ENCODE measurements at regions not wholly inside any gene's neighbourhood (a gene's known extent, or its start where the extent isn't known, plus 50 kb on each side); places are given as distances from the start of the nearest gene placed in this dataset.

GRCh38 chr1:173304529-173305227 lies 97.5 kb upstream of the TNFSF4 start:
- Histone ChIP-seq H3K4me2 (no peak overlapping the region), H3K4me1 (ENCODE audit: insufficient read depth) (no peaks in the 10 kb centered on the region), H3K27me3 (no peaks in the 10 kb centered on the region), H2AFZ (no peak overlapping the region), H3K27ac (no peak overlapping the region), H3K4me3 (no peak overlapping the region), H3K9me2 (replicated peaks; ENCODE audit: insufficient read depth) (no peaks in the 10 kb centered on the region), H3K9me3 (ENCODE audit: low read depth) (no peaks in the 10 kb centered on the region), H4K20me1 (ENCODE audit: insufficient read depth, poor library complexity, severe bottlenecking) (no peaks in the 10 kb centered on the region), H3K36me3 (replicated peaks; ENCODE audit: insufficient read depth, low read depth) (no peaks in the 10 kb centered on the region), H3K79me2 (no peaks in the 10 kb centered on the region)
- TF ChIP-seq EZH2phosphoT487 (IDR thresholded peaks at IDR 0.05; ENCODE audit: low read depth, severe bottlenecking, unreplicated experiment) (no peak), EZH2 (IDR thresholded peaks at IDR 0.05; ENCODE audit: borderline replicate concordance) (no peak), CTCF (IDR thresholded peaks at IDR 0.05; ENCODE audit: poor library complexity) (no peak)
- 56% methylated on average over 1 of the region's 1 CpG for WGBS (ENCODE audit: low lambda C conversion rate, missing lambda C conversion rate)
- no peak for DNase-seq (ENCODE audit: low spot score)

GRCh38 chr1:173307845-173308244 lies 100.7 kb upstream of the TNFSF4 start:
- DNase-seq (ENCODE audit: low spot score) = no peak
- no peak overlapping the region for H3K4me2 ChIP-seq
- H3K36me3 ChIP-seq (replicated peaks; ENCODE audit: insufficient read depth, low read depth) = no peaks in the 10 kb centered on the region
- no peaks in the 10 kb centered on the region for H3K4me1 ChIP-seq (ENCODE audit: insufficient read depth)
- no peaks in the 10 kb centered on the region for H3K9me3 ChIP-seq (ENCODE audit: low read depth)
- no peak overlapping the region for H3K4me3 ChIP-seq
- H3K27ac ChIP-seq = no peak overlapping the region
- H4K20me1 ChIP-seq (ENCODE audit: insufficient read depth, poor library complexity, severe bottlenecking) = no peaks in the 10 kb centered on the region
- whole genome bisulfite sequencing (ENCODE audit: low lambda C conversion rate, missing lambda C conversion rate) = 81% methylated on average over 1 of the region's 1 CpG
- no peak overlapping the region for H2AFZ ChIP-seq
- H3K9me2 ChIP-seq (replicated peaks; ENCODE audit: insufficient read depth) = no peaks in the 10 kb centered on the region
- no peak for TF ChIP-seq EZH2phosphoT487 (IDR thresholded peaks at IDR 0.05; ENCODE audit: low read depth, severe bottlenecking, unreplicated experiment)
- no peak for TF ChIP-seq CTCF (IDR thresholded peaks at IDR 0.05; ENCODE audit: poor library complexity)
- no peak for TF ChIP-seq EZH2 (IDR thresholded peaks at IDR 0.05; ENCODE audit: borderline replicate concordance)
- no peaks in the 10 kb centered on the region for H3K27me3 ChIP-seq
- H3K79me2 ChIP-seq = no peaks in the 10 kb centered on the region

- 93% methylated on average over 1 of the region's 1 CpG for WGBS (ENCODE audit: low lambda C conversion rate, missing lambda C conversion rate)
- TF ChIP-seq EZH2phosphoT487 (IDR thresholded peaks at IDR 0.05; ENCODE audit: low read depth, severe bottlenecking, unreplicated experiment) = no peak
- TF ChIP-seq CTCF (IDR thresholded peaks at IDR 0.05; ENCODE audit: poor library complexity) = no peak
- no peak for TF ChIP-seq EZH2 (IDR thresholded peaks at IDR 0.05; ENCODE audit: borderline replicate concordance)
Observed at GRCh38 chr1:173314656-173315055, 107.5 kb upstream of the TNFSF4 start.

More at GRCh38 chr1:173314656-173315055, 107.5 kb upstream of the TNFSF4 start:
- Histone ChIP-seq H3K27me3 (no peaks in the 10 kb centered on the region), H3K4me1 (ENCODE audit: insufficient read depth) (no peaks in the 10 kb centered on the region), H4K20me1 (ENCODE audit: insufficient read depth, poor library complexity, severe bottlenecking) (no peaks in the 10 kb centered on the region), H3K79me2 (no peaks in the 10 kb centered on the region), H3K36me3 (replicated peaks; ENCODE audit: insufficient read depth, low read depth) (no peaks in the 10 kb centered on the region), H3K4me2 (no peak overlapping the region), H2AFZ (no peak overlapping the region), H3K9me2 (replicated peaks; ENCODE audit: insufficient read depth) (no peaks in the 10 kb centered on the region), H3K9me3 (ENCODE audit: low read depth) (no peaks in the 10 kb centered on the region), H3K4me3 (no peak overlapping the region), H3K27ac (no peak overlapping the region)
- DNase-seq (ENCODE audit: low spot score) = no peak
